ENCODE measurements at regions not wholly inside any gene's neighbourhood (a gene's known extent, or its start where the extent isn't known, plus 50 kb on each side); places are given as distances from the start of the nearest gene placed in this dataset.
A peak's percentile ranks its signal among the peaks of the same experiment; 100 is the strongest.

DNA sequence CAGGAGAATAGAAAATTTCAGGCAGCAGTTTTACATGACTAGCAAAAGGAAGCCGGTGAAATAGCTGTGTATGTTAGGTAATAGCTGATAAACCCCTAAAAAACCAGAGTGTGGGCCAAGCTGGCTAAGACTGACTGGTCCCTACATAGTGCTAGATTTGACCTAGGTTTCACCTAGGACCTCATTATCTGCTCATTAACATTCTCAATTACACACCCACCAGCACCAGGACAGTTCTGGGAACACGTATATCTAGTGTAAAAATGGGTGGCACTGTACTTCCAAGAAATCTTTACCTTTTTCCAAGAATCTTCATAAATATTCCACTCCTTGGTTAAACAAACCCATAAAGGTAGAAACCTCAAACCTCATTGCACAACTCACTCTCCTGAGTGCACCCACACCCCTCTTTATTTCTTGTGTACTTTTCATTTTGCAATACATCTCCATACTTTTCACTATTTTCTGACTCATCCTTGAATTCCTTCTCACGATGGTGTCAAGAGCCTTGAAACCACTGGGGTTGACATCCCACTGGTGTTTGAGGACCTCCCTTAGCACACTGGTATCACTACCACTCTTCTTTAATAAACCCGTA lies 262.7 kb upstream of the KCNJ16 start:
- Histone ChIP-seq H3K4me3 (no peak overlapping the region), H3K27ac (no peak overlapping the region), H3K4me1 (replicated peaks in 1 of 2) (no peaks in the 10 kb centered on the region)
- 43 to 100% (median 80%) methylated on average over 1 to 4 of the region's 4 CpGs; no CpG with 5 or more reads in 1 of the 10 experiments for WGBS, 10 experiments
- no peak for ATAC-seq (replicated peaks in 6 of 8)
- in situ Hi-C loops (cut with MboI; ENCODE audit: low pct_unique_long_range_greater_than_20kb in 2 of 9, low sequenced_read_pairs in 9 of 9, unreplicated experiment in 9 of 9) = no loop called here

DNA sequence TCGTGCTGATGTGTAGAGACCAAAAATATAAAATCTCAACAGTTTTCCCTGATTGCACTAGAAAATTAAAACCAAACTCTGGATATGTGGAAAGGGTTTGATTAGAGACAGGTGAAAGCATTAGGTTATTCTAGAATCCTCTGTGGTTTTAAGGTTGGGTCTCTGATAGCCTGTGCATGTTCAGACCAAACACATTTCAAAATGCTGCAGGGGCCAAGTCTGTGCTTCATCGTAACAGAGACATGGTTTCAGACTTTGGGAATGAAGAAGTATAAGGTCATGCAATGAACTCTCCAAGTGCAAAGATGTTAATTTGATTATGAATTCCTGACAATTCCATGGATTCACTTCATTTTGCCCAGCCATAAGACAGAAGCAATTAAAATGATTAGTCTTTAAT lies 261.0 kb upstream of the KCNJ16 start:
- Histone ChIP-seq H3K4me3 (no peak overlapping the region), H3K4me1 (replicated peaks in 1 of 2) (no peaks in the 10 kb centered on the region), H3K27ac (no peak overlapping the region)
- in situ Hi-C loops (cut with MboI; ENCODE audit: low pct_unique_long_range_greater_than_20kb in 2 of 9, low sequenced_read_pairs in 9 of 9, unreplicated experiment in 9 of 9) = no loop called here
- 0 to 100% (median 79%) methylated on average over 1 to 2 of the region's 2 CpGs for WGBS, 10 experiments
- ATAC-seq (replicated peaks in 6 of 8) = no peak

DNA sequence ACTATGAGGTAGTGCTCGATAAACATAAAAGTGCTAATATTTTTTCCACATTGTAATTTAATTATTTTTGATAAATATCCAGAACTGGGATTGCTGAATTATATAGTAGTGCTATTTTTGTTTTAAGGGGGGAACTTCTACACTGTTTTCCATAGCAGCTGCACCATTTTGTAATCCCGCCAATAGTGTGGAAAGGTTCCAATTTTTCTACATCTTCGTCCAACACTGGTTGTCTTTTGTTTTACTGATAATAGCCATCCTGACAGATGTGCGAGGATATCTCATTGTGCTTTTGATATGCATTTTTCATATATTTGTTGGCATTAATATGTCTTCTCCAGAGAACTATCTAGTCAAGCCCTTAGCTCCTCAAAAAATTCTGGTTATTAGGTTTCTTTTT lies 259.6 kb upstream of the KCNJ16 start:
- H3K4me1 ChIP-seq (replicated peaks in 1 of 2) = no peaks in the 10 kb centered on the region
- no peak overlapping the region for H3K27ac ChIP-seq
- in situ Hi-C loops (cut with MboI; ENCODE audit: low pct_unique_long_range_greater_than_20kb in 2 of 9, low sequenced_read_pairs in 9 of 9, unreplicated experiment in 9 of 9) = no loop called here
- H3K4me3 ChIP-seq = no peak overlapping the region
- 26 to 93% (median 71%) methylated on average over 2 to 4 of the region's 4 CpGs for WGBS, 10 experiments
- ATAC-seq (replicated peaks in 6 of 8) = no peak

GRCh38 chr17:69818467-69818866 lies 256.6 kb upstream of the KCNJ16 start:
- in situ Hi-C loops (cut with MboI; ENCODE audit: low pct_unique_long_range_greater_than_20kb in 2 of 9, low sequenced_read_pairs in 9 of 9, unreplicated experiment in 9 of 9) = no loop called here
- no peak for ATAC-seq (replicated peaks in 6 of 8)
- Histone ChIP-seq H3K4me3 (no peak overlapping the region), H3K4me1 (replicated peaks in 1 of 2) (no peaks in the 10 kb centered on the region), H3K27ac (no peak overlapping the region)
- 38 to 100% (median 85%) methylated on average over 1 to 6 of the region's 6 CpGs for WGBS, 10 experiments

DNA sequence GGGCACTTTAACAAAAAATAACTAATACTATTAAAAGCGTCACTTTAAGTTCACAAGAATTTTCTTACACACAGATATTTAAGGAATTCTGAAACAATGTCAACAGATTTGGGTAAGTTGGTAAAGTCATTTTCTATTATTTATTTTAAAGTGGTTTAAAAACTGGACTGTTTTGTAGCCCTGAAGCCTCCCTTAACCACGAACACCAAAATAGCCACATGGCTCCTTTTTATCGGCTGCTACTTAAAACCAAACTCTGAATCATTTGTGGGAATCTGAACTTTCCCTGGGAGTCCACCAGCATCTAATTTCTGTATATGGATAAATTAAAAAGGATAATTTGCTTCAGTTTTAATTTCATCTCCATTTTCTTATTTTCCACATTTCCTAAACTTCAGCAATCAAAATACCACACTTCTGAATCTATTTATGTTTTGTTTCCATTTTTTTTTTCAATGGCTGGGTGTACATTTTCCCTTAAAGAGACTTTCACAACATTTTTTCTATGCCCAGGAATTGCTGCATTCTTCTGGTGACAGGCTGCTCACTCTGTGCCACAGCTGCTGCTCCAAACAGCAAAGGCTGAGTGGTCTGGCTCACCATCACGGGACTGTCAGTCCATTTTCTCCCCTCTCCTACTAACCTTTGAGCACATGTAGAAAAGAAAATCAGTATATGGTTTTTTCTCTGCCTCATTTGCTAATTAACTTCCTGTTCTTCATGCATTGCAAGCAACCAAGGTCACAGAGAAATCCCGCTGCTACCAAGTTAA lies 255.5 kb upstream of the KCNJ16 start:
- H3K4me3 ChIP-seq = no peak overlapping the region
- ATAC-seq (replicated peaks in 6 of 8) = no peak
- H3K4me1 ChIP-seq (replicated peaks in 1 of 2) = no peaks in the 10 kb centered on the region
- in situ Hi-C loops (cut with MboI; ENCODE audit: low pct_unique_long_range_greater_than_20kb in 2 of 9, low sequenced_read_pairs in 9 of 9, unreplicated experiment in 9 of 9) = no loop called here
- no peak overlapping the region for H3K27ac ChIP-seq
- 45 to 100% (median 92%) methylated on average over 1 to 5 of the region's 5 CpGs for WGBS, 10 experiments

- Histone ChIP-seq H3K27ac (no peak overlapping the region), H3K4me1 (replicated peaks in 1 of 2) (no peaks in the 10 kb centered on the region), H3K4me3 (no peak overlapping the region)
- in situ Hi-C loops (cut with MboI; ENCODE audit: low pct_unique_long_range_greater_than_20kb in 2 of 9, low sequenced_read_pairs in 9 of 9, unreplicated experiment in 9 of 9) = no loop called here
- WGBS, 10 experiments = 14 to 100% (median 87%) methylated on average over 1 to 4 of the region's 6 CpGs; no CpG with 5 or more reads in 4 of the 10 experiments
- ATAC-seq (replicated peaks in 6 of 8) = no peak
Observed at GRCh38 chr17:69820876-69821473, 254.1 kb upstream of the KCNJ16 start.

DNA sequence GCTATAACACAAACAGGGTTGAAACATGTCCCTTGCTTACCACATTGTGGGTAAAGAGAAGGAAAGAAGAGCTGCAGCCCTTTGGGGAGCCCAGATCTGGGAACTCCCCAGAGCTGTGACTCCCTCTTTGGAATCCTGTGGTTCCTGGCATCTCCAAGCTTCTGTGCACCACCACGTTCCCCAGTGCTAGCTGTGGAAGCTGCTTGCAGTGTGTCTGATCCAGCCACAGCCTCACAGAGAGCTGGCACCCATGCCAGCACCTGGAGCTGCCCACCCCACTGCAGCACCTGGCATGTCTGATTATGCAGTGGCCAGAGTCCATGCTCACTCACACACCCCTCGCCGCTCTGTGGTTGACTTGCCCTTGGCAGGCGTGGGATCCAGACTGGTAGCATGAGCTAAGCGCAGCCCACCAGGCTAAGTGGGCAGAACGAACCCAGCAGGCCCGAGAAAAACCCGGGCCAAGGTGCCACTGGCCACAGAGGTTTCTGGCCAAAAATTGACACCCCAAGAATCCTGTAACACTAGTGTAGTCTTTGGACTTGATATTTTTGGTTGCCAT lies 252.6 kb upstream of the KCNJ16 start:
- no peak for ATAC-seq (replicated peaks in 6 of 8)
- H3K4me3 ChIP-seq = no peak overlapping the region
- no peaks in the 10 kb centered on the region for H3K4me1 ChIP-seq (replicated peaks in 1 of 2)
- no peak overlapping the region for H3K27ac ChIP-seq
- in situ Hi-C loops (cut with MboI; ENCODE audit: low pct_unique_long_range_greater_than_20kb in 2 of 9, low sequenced_read_pairs in 9 of 9, unreplicated experiment in 9 of 9) = no loop called here
- 60 to 100% (median 71%) methylated on average over 1 to 8 of the region's 8 CpGs; no CpG with 5 or more reads in 4 of the 10 experiments for WGBS, 10 experiments

- no peak overlapping the region for H3K27ac ChIP-seq
- ATAC-seq (replicated peaks in 6 of 8) = peak; percentile 16 to 84 (median 52)
- H3K4me3 ChIP-seq = no peak overlapping the region
- H3K4me1 ChIP-seq (replicated peaks in 1 of 2) = no peaks in the 10 kb centered on the region
- in situ Hi-C loops (cut with MboI; ENCODE audit: low pct_unique_long_range_greater_than_20kb in 2 of 9, low sequenced_read_pairs in 9 of 9, unreplicated experiment in 9 of 9) = no loop called here
- WGBS, 10 experiments = 11 to 92% (median 75%) methylated on average over 3 to 6 of the region's 6 CpGs; no CpG with 5 or more reads in 2 of the 10 experiments
Observed at GRCh38 chr17:69828087-69828486, 246.9 kb upstream of the KCNJ16 start.

DNA sequence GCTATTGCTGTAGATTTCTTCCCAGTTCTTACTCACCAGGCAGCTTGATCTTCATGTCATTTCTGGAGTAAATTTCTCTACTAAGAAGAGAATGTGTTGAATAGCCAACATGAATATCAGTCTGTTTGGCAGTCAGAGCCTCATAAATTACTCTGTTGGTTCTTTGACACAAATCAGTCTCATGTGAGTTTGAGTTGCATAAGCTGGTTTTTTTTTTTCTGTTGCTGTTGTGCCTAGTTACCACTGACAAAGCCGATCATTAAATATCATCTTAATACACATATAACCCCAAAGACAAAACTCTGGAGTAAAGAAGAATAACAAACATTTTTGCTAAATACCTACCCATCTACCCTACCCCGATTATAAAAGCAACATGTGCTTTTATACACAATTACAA lies 240.5 kb upstream of the KCNJ16 start:
- Histone ChIP-seq H3K4me1 (replicated peaks in 1 of 2) (no peaks in the 10 kb centered on the region), H3K4me3 (no peak overlapping the region), H3K27ac (no peak overlapping the region)
- ATAC-seq (replicated peaks in 6 of 8) = no peak
- in situ Hi-C loops (cut with MboI; ENCODE audit: low pct_unique_long_range_greater_than_20kb in 2 of 9, low sequenced_read_pairs in 9 of 9, unreplicated experiment in 9 of 9) = no loop called here
- 0 to 100% (median 63%) methylated on average over 1 to 2 of the region's 2 CpGs; no CpG with 5 or more reads in 3 of the 10 experiments for WGBS, 10 experiments

DNA sequence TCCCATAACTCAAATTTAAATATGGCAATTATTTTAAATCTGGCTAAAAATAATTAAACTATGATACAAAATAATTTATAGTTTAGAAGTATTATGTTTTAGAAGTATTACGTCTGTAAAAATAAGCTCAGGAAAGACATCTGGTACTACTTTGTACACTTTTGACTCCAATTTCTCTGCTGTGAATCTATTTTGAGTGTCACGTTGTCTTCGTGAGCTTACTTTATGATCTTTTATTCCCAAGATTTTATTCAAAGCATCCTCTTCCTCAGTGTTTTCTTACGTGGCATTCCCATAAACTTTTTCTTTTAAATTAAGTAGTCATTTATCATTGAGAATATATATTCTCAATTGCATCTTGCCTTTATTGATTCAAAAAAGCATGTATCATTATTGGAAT lies 223.3 kb upstream of the KCNJ16 start:
- Histone ChIP-seq H3K4me1 (replicated peaks in 1 of 2) (peaks cover 0 to 2% of the 10 kb centered on the region in 2 donors), H3K27ac (no peak overlapping the region), H3K4me3 (no peak overlapping the region)
- WGBS, 10 experiments = 6 to 100% (median 94%) methylated on average over 1 to 4 of the region's 4 CpGs; no CpG with 5 or more reads in 1 of the 10 experiments
- ATAC-seq (replicated peaks in 6 of 8) = no peak
- in situ Hi-C loops (cut with MboI; ENCODE audit: low pct_unique_long_range_greater_than_20kb in 2 of 9, low sequenced_read_pairs in 9 of 9, unreplicated experiment in 9 of 9) = loop anchor here in 1 of 9 experiments (25.0 kb wide), 1 partner anchor 111 kb away; no protein-coding TSS in a partner anchor

DNA sequence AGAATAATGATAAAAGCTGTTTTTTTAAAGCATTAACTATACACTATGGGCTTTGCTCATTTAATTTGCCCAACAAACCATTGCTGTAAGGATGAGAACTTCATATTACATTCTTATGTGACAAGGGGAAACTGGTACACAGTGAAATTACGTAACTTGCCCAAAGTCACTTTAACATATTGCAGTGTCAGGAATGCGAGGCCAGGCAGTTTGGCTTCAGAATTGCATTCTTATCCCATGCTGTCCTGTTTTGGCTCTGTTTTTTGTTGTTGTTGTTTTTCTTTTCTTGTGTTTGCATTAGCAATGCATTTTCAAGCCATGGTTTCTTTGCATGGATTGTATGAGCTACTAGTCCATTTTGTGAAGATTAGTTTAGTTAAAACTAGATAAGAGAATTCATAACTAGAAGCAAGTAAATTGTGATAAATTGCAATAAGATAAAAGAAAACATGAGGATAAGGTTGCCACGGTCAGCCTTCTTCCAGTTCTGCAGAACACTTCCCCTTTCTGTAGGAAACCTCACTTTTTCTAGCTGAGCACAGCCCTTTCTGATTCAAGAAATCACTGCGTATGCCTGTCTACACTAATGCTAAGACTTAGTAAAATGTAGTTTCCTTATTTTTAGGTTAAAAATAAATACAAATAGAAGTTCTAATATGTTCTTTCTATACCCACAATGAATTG lies 221.3 kb upstream of the KCNJ16 start:
- WGBS, 10 experiments = 9 to 90% (median 72%) methylated on average over 1 to 4 of the region's 4 CpGs
- Histone ChIP-seq H3K27ac (no peak overlapping the region), H3K4me1 (replicated peaks in 1 of 2) (peaks cover 0 to 2% of the 10 kb centered on the region in 2 donors), H3K4me3 (no peak overlapping the region)
- in situ Hi-C loops (cut with MboI; ENCODE audit: low pct_unique_long_range_greater_than_20kb in 2 of 9, low sequenced_read_pairs in 9 of 9, unreplicated experiment in 9 of 9) = loop anchor here in 1 of 9 experiments (25.0 kb wide), 1 partner anchor 109 kb away; no protein-coding TSS in a partner anchor
- peak in 2 of 8 experiments; percentile 67 to 71 for ATAC-seq (replicated peaks in 6 of 8)

DNA sequence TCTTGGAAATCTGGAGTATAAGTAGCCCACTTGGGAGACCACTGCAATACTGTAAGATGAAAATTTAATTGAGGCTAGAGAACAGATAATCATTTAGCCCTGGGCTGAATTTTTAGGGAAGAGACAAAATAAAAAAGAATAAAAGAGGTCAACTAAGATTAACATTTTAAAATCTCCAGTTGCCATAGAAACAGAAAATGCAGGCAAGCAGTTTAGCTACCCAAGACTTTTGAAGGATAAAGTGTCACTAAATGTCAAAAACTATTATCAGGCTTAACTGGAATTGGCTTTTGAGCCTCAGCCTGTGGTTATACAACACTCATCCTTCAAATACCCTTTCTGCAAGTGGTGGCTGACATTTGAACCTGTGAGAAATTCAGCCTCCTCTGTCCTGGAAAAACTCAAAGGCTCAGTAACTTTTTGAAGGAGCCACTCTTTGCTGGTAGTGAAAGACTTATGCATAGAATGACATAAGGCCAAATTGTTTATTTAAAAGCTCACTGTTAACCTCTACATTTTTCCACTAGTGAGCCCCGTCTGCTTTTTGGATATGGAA lies 220.7 kb upstream of the KCNJ16 start:
- in situ Hi-C loops (cut with MboI; ENCODE audit: low pct_unique_long_range_greater_than_20kb in 2 of 9, low sequenced_read_pairs in 9 of 9, unreplicated experiment in 9 of 9) = loop anchor here in 1 of 9 experiments (25.0 kb wide), 1 partner anchor 108 kb away; no protein-coding TSS in a partner anchor
- Histone ChIP-seq H3K4me1 (replicated peaks in 1 of 2) (peaks cover 0 to 2% of the 10 kb centered on the region in 2 donors), H3K27ac (no peak overlapping the region), H3K4me3 (no peak overlapping the region)
- no peak for ATAC-seq (replicated peaks in 6 of 8)
- WGBS, 10 experiments = 17 to 57% (median 40%) methylated on average over 1 of the region's 1 CpG; no CpG with 5 or more reads in 5 of the 10 experiments
